AG08395 (cell line): ENCODE measurements at regions not wholly inside any gene's neighbourhood (a gene's known extent, or its start where the extent isn't known, plus 50 kb on each side); places are given as distances from the start of the nearest gene placed in this dataset.
"Not testable (repeated sequence)": the region's sequence is repeated elsewhere in the genome, so short reads cannot be mapped to it uniquely, and the experiment has no call there.

Experiments
- DNase-seq: peaks from one replicate; pipeline ENCODE4 v3.0.0; 2012; ENCODE audit warnings: mixed read lengths, low spot score

DNA sequence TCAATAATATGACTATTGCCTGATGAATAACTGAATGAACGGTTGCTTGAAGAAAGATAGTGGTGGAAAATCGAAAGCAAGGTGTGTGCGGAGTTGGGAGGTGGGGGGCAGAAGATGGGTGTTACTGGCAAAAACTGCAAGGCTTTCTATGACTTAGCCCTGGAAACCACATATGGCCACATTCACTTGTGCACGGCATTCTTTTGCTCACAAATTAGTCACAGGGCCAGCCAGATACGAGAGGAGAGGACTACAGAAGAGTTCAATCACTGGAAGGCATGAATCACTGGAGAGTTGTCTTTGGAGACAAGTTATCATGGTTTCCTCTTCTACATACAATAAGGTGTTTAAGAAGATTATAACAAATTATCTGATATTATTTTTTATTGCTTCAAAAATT, 626.5 kb upstream of the CPEB2 start:
- DNase-seq, result no peak

GRCh38 chr4:14379183-14379582, 623.1 kb upstream of the CPEB2 start:
- no peak for DNase-seq

DNA sequence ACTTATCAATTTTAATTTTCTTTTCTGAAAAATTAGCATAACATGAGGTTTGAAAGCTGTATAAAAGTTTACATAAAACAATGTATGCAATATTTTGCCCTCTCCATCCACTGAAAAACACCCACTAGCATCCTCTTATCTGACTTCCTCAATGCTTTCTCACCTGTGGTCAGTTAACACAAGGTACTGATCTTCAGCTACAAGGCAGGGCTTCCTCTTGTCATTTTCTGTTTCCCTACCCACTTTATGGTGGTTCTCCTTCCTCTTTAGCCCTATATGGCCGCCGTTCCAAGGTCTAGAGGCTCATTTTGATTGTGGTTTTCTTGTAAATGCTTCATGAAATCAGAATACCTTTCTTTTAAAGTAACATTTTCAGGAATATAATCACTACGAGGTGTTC, 618.6 kb upstream of the CPEB2 start:
- DNase-seq, result no peak

DNA sequence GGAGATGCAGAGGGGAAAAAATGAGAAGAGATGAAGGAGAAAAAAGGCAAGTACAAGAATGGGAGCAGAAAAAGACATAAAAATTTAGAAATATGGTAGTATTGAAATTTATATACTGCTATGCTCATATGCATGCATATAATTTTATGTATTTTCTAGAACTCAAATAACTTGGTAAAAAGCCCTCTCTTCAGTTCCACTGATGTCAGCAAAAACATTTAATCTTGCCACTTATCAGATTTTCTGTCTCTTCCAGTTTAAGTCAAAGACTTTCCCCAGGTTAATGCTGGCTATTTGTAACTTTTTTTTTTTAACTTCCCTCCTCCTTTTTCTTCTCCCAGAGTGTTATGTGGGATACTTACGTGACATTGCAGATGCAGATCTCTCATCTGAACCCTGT, 617.5 kb upstream of the CPEB2 start:
- no peak for DNase-seq

DNA sequence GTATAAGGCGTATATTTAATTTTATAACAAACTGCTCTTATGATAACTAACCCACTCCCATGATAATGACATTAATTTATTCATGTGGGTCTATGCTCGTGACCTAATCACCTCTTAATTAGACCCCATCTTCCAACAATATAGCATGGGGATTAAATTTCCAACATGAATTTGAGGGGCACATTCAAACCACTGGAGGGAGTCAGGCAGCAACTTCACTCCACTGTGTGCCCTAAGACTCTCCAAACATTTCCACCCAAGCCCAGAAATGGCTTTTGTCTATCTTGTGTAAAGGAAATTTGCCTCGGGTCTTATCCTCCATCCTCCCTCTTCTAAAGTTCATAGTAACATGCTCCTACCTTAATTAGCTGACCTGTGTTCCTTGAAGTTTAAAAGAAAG, 616.1 kb upstream of the CPEB2 start:
- DNase-seq, result no peak

- DNase-seq, result no peak
Observed at GRCh38 chr4:14387647-14388046, 614.6 kb upstream of the CPEB2 start.

DNA sequence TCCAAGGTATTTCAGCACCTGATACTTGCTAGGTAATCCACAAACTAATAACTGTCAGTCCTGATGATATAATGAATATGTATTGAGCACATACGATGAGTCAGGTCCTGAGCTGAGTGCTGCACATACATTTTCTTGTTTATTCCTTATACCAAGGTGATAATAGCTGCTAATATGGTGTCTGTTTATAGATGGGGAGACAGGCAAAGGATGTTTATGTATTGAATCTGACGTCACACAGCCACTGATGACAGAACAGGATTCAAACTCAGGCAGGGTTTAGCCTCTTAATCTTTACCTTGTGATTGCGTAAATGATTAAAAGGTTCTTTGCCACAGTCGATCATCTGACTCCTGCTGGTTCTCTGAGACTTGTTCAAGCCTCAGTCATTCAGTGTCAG, 609.9 kb upstream of the CPEB2 start:
- no peak for DNase-seq

DNA sequence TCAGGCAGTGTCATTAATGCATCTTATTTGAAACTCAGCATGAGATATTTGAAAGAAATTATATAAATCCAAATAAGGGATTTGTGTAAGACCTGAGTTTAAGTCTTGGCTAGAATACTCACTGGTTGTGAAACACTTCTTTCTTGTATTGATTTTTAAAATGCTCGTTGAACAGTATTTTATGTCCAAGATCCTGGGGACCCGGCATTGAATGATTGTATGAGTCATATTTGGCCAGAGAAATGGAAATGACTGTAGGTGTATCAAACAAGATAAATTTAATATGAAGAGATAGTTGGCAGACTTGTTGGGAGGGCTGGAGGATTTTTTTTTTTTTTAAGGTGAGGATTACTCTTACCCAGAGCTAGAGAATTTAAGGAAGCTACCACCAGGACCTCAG, 606.1 kb upstream of the CPEB2 start:
- no peak for DNase-seq

- DNase-seq, result no peak
Observed at GRCh38 chr4:14399848-14400247, 602.4 kb upstream of the CPEB2 start.

- DNase-seq, result no peak
Observed at GRCh38 chr4:14400307-14400706, 602.0 kb upstream of the CPEB2 start.

GRCh38 chr4:14403132-14403531, 599.1 kb upstream of the CPEB2 start:
- no peak for DNase-seq

- DNase-seq, result no peak
Observed at GRCh38 chr4:14404730-14405129, 597.6 kb upstream of the CPEB2 start.

- DNase-seq, result no peak
Observed at GRCh38 chr4:14410516-14410915, 591.8 kb upstream of the CPEB2 start.

DNA sequence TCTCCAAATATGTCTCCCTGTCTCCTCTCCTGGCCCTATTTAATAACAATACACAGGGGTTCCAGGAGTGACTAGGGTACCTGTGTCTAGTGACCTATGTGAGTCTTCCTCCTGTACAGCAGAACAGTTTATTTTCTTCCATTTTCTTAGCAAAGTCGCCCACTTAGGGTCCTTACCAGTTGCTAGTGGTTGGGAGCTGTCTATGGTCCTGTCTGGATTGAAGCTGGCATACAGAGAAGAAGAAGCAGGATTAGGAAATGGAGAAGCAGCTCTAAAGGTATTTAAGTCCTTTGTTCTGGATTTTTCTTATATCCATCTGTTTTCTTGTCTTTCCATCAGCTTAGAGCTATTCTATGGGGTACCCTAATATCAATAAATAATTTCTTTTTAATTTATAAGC, 587.1 kb upstream of the CPEB2 start:
- DNase-seq, result no peak

DNA sequence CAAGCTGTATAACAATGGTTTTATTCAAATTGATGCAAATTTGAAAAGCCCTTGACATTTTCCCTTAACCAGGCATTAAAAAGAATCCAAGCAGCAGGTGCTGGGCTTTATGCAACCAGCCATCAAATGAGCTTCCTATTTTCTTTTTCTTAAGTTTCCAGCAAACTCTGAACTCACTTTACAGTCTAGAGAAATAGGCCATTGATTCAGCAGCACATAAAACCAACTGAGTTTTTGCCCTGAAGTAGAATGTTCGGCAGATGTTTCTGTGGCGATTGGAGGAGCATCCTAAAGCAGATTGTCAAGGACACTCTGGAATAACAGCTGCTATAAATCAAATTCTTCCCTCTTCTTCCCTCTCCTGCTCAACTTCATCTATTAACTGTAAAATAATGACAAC, 582.8 kb upstream of the CPEB2 start:
- DNase-seq, result no peak

DNA sequence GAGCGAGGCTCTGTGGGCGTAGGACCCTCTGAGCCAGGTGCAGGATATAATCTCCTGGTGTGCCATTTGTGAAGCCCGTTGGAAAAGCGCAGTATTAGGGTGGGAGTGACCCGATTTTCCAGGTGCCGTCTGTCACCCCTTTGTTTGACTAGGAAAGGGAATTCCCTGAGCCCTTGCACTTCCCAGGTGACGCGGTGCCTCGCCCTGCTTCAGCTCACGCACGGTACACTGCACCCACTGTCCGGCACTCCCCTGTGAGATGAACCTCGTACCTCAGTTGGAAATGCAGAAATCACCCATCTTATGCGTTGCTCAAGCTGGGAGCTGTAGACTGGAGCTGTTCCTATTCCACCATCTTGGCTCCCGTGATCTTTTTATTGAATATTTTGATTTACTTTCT, 576.0 kb upstream of the CPEB2 start:
- not testable (repeated sequence) for DNase-seq

GRCh38 chr4:14428125-14428524, 574.2 kb upstream of the CPEB2 start:
- no peak for DNase-seq

- no peak for DNase-seq
Observed at GRCh38 chr4:14431155-14432134, 570.8 kb upstream of the CPEB2 start.

DNA sequence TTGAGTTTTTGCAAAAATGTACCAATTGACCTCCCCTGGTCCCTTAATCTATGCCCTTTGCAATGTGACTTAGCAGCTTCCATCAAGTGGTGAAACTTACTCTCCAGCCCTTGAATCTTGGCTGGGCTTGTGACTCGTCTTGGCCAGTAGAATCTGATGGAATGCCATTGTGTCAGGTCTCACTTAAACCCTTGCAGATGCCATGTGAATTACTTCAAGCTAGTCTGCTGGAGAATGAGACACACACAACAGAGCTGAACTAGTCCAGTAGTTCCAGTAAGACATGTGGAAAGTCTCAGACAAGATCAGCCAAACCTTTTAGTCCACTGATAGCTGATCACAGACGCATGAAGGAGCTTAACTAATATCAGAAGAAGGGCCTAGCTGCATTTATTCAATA, 567.8 kb upstream of the CPEB2 start:
- DNase-seq, result no peak

DNA sequence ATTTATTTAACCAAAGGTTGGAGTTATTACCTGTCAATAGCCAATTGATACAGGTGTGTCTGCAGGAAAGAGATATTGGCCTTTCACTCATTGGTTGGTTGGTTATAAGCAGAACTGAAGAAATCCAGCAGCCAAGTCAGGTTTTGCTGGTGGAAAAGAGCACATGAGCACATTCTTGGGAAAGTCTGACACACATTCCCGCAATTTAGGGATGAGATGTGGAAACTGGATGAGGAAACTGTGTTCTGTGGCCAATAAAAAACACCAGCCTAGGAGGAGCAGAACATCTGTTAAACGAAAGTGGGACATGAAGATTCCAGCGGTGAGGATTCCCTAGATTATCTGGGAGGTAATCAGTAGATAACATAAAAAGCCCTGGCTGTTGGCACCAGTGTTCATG, 567.4 kb upstream of the CPEB2 start:
- DNase-seq, result no peak

GRCh38 chr4:14441561-14441960, 560.7 kb upstream of the CPEB2 start:
- DNase-seq, result no peak

DNA sequence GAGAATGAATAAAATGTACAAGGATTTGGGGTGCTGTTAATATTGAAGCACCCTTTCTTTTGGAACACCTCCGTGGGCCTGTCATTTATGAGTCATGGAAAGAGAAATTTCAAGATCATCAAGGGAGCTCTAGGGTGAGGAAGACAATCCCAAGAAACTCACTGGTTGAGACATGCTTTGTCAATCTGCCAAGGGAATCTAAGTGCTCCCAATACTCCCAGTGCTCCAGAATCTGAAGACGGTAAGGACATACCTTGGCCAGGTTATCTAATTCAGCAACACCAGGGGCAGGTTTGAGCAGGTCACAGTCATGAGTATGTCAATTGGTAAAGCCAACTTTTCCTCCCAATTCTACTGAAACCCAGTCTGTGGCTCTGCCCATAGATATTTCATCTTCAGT, 556.4 kb upstream of the CPEB2 start:
- DNase-seq, result no peak

DNA sequence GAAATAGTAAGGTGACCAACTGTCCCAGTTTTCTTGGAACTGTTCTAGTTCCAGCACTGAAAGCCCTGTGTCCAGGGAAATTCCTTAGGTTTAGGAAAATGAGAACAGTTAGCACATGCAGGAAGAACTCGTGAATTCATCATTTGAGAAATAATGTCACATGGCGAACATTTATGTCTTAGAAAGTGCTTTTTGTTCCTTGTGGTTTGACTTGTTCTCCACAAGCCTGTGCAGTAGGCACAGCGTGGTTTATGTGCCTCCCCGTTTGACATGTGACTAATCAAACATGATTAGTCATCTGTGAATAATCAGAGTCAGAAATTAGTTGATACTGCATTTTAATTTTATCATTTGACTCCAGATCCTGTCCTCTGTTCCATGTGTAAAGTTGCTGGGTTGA, 556.0 kb upstream of the CPEB2 start:
- DNase-seq, result no peak

- DNase-seq, result no peak
Observed at GRCh38 chr4:14446904-14447303, 555.4 kb upstream of the CPEB2 start.
